OCI-LY7 (cell line): ENCODE measurements at regions not wholly inside any gene's neighbourhood (a gene's known extent, or its start where the extent isn't known, plus 50 kb on each side); places are given as distances from the start of the nearest gene placed in this dataset.

Source experiments
- CTCF ChIP-seq: fragments of 200-600 bp; sonication (generic); conservative IDR thresholded peaks from 2 replicates; pipeline ENCODE4 v1.5.1; 2014; ENCODE audit warnings: mild to moderate bottlenecking, antibody characterized with exemption, low read length, moderate library complexity, mixed read lengths
- EZH2phosphoT487 ChIP-seq: fragments of 200-600 bp; sonication (generic); IDR thresholded peaks from 2 replicates; pipeline ENCODE4 v1.6.1; 2018; ENCODE audit warnings: low read depth, borderline replicate concordance, mild to moderate bottlenecking, mixed run types, antibody characterized with exemption, low read length, moderate library complexity, mixed read lengths

GRCh38 chr7:136247211-136247610 lies 270.1 kb upstream of the MTPN start:
- TF ChIP-seq CTCF (no peak), EZH2phosphoT487 (no peak)
